K562 (cell line): ENCODE measurements at regions not wholly inside any gene's neighbourhood (a gene's known extent, or its start where the extent isn't known, plus 50 kb on each side); places are given as distances from the start of the nearest gene placed in this dataset.

Source experiments
- ATAC-seq: fragments of 200-7000 bp; cut with Tn5 transposase; 3 replicates; pipeline ENCODE4 v1.9.1; 2020; ENCODE audit warnings: moderate library complexity
- BruUV-seq: library from RNA; stranded (reverse); fragments of 400-500 nt; replicated peaks from 2 replicates; lab custom pipeline; 2021; lab: Mats Ljungman, UMichigan
- CTCF ChIA-PET: fragments of 300-600 bp; formaldehyde crosslinking; extraction: SDS; loops from one replicate; lab custom pipeline; 2021; ENCODE audit warnings: low intra/inter-chr PET ratio; lab: Yijun Ruan, JAX
- POLR2A ChIA-PET: fragments of 300-600, 350-650 bp; sonication (Branson Sonifier 250); formaldehyde crosslinking; extraction: SDS; loops from one replicate; lab custom pipeline; 2021; ENCODE audit warnings: antibody characterized with exemption, inconsistent platforms; lab: Yijun Ruan, JAX
- DNase-seq, 4 experiments: peaks; one replicate each; pipeline versions ENCODE4 v3.0.0 to v3.0.0-alpha.2; 2011 to 2018; ENCODE audit warnings: low spot score in 3 of 4, mixed read lengths in 3 of 4; ENCODE audit errors: extremely low read depth in 1 of 4
- FAIRE-seq: peaks from 2 replicates; lab custom pipeline; 2011; peaks lifted over from hg19 to GRCh38; lab: Jason Lieb, UNC
- H2AFZ ChIP-seq: 2 replicates; pipeline ENCODE4 v1.6.0; 2011; ENCODE audit warnings: low read depth, low read length, control low read depth, inconsistent platforms
- H3K27ac ChIP-seq: fragments of 200-600 bp; 3 replicates; pipeline ENCODE4 v1.8.0; 2011; ENCODE audit warnings: low read depth, mild to moderate bottlenecking, control low read depth, inconsistent platforms, low read length, moderate library complexity, mixed read lengths; ENCODE audit errors: extremely low read depth
- H3K27me3 ChIP-seq, 2 experiments: fragments of 300-600 bp in 1 of 2; 2 replicates in 1 of 2; 3 replicates in 1 of 2; pipeline versions ENCODE4 v1.6.0 to v1.8.0; 2011; ENCODE audit warnings: inconsistent platforms in 2 of 2, low read length in 2 of 2, mild to moderate bottlenecking in 1 of 2, mixed read lengths in 1 of 2, moderate library complexity in 1 of 2; ENCODE audit not compliant: control insufficient read depth in 2 of 2, insufficient read depth in 2 of 2
- H3K36me3 ChIP-seq: fragments of 300-600 bp; 3 replicates; pipeline ENCODE4 v1.8.0; 2011; ENCODE audit warnings: mild to moderate bottlenecking, low read length, inconsistent platforms; ENCODE audit not compliant: control insufficient read depth, insufficient read depth
- H3K4me1 ChIP-seq, 2 experiments: fragments of 200-600 bp in 1 of 2; replicated peaks in 1 of 2; 2 replicates in 1 of 2; 3 replicates in 1 of 2; pipeline versions ENCODE4 v1.5.1 to v1.8.0; 2011; ENCODE audit warnings: inconsistent platforms in 2 of 2, low read length in 2 of 2, mild to moderate bottlenecking in 1 of 2, mixed read lengths in 1 of 2, moderate library complexity in 1 of 2; ENCODE audit not compliant: control insufficient read depth in 2 of 2, insufficient read depth in 2 of 2
- H3K4me2 ChIP-seq: 2 replicates; pipeline ENCODE4 v1.6.1; 2011; ENCODE audit warnings: low read length, control low read depth, inconsistent platforms, mixed read lengths; ENCODE audit not compliant: insufficient read depth
- H3K4me3 ChIP-seq: fragments of 200-600 bp; sonication (generic), shearing (Covaris generic); 2 replicates; pipeline ENCODE4 v1.5.1; 2016; ENCODE audit warnings: control low read depth, inconsistent platforms
- H3K79me2 ChIP-seq: fragments of 200-600 bp; 3 replicates; pipeline ENCODE4 v1.8.0; 2011; ENCODE audit warnings: low read length, inconsistent platforms; ENCODE audit not compliant: control insufficient read depth, insufficient read depth
- H3K9ac ChIP-seq, 2 experiments: 2 replicates each; pipeline versions ENCODE4 v1.6.0 to v1.6.1; 2011; ENCODE audit warnings: low read depth in 2 of 2, low read length in 2 of 2, control low read depth in 1 of 2, inconsistent platforms in 1 of 2, mild to moderate bottlenecking in 1 of 2, mixed read lengths in 1 of 2; ENCODE audit not compliant: insufficient read depth in 1 of 2
- H3K9me1 ChIP-seq: one replicate; pipeline ENCODE4 v1.6.0; 2011; ENCODE audit warnings: inconsistent platforms, mild to moderate bottlenecking, low read length, moderate library complexity; ENCODE audit not compliant: control insufficient read depth, insufficient read depth
- H3K9me3 ChIP-seq: replicated peaks from 2 replicates; pipeline ENCODE4 v1.5.1; 2011; ENCODE audit warnings: low read depth, low read length, inconsistent platforms; ENCODE audit not compliant: control insufficient read depth, insufficient read depth
- H4K20me1 ChIP-seq: replicated peaks from 2 replicates; pipeline ENCODE4 v1.6.1; 2011; ENCODE audit warnings: low read length, inconsistent platforms, mixed read lengths; ENCODE audit not compliant: control insufficient read depth, insufficient read depth
- DDX20 ChIP-seq: fragments of 450-650 bp; IDR thresholded peaks from 2 replicates; pipeline ENCODE4 v1.6.1; 2016; ENCODE audit warnings: missing genetic modification characterization, low read depth, mild to moderate bottlenecking, missing compliant biosample characterization, moderate library complexity
- HNRNPLL ChIP-seq: fragments of 200-400 bp; formaldehyde crosslinking; IDR thresholded peaks from 2 replicates; pipeline ENCODE4 v1.6.1; 2017; ENCODE audit warnings: low read length, low read depth, mild to moderate bottlenecking; ENCODE audit not compliant: poor library complexity, severe bottlenecking
- MED1 ChIP-seq: sonication (generic); formaldehyde crosslinking; IDR thresholded peaks from 2 replicates; pipeline ENCODE4 v1.8.1; 2023; ENCODE audit warnings: missing genetic modification reagents, borderline replicate concordance
- PHF20 ChIP-seq: fragments of 450-650 bp; IDR thresholded peaks from 2 replicates; pipeline ENCODE4 v1.6.1; 2018; ENCODE audit not compliant: partially characterized antibody
- PRPF4 ChIP-seq: fragments of 200-400 bp; formaldehyde crosslinking; IDR thresholded peaks from one replicate; pipeline ENCODE4 v1.6.1; 2017; ENCODE audit warnings: low read length, low read depth, mild to moderate bottlenecking; ENCODE audit not compliant: insufficient read depth, poor library complexity, severe bottlenecking
- RB1 ChIP-seq: fragments of 450-650 bp; IDR thresholded peaks from 2 replicates; pipeline ENCODE4 v1.6.1; 2017; ENCODE audit warnings: low read depth, mild to moderate bottlenecking
- RBM25 ChIP-seq: fragments of 200-400 bp; formaldehyde crosslinking; IDR thresholded peaks from 2 replicates; pipeline ENCODE4 v1.6.1; 2018; ENCODE audit warnings: low read length, low read depth, moderate library complexity; ENCODE audit not compliant: severe bottlenecking
- RNF219 ChIP-seq: fragments of 250-450 bp; sonication (Bioruptor Pico); IDR thresholded peaks from 2 replicates; pipeline ENCODE4 v1.5.0; 2022; ENCODE audit warnings: mild to moderate bottlenecking
- USF2 ChIP-seq: sonication (generic); formaldehyde crosslinking; IDR thresholded peaks from 2 replicates; pipeline ENCODE4 v1.5.0; 2020; ENCODE audit warnings: missing genetic modification reagents
- ZEB2 ChIP-seq: fragments of 450-650 bp; IDR thresholded peaks from 2 replicates; pipeline ENCODE4 v1.6.1; 2016
- ZNF140 ChIP-seq: fragments of 250-450 bp; sonication (Bioruptor Pico); IDR thresholded peaks from 2 replicates; pipeline ENCODE4 v1.8.0; 2021; ENCODE audit warnings: moderate library complexity, mild to moderate bottlenecking, inconsistent platforms
- ZNF224 ChIP-seq: sonication (generic); formaldehyde crosslinking; IDR thresholded peaks from 2 replicates; pipeline ENCODE4 v1.8.0; 2022; ENCODE audit warnings: mild to moderate bottlenecking, missing genetic modification reagents
- ZNF274 ChIP-seq: IDR thresholded peaks from 2 replicates; pipeline ENCODE4 v1.6.1; 2011; ENCODE audit warnings: low read depth, mild to moderate bottlenecking, low read length, moderate library complexity, borderline replicate concordance
- ZSCAN32 ChIP-seq: fragments of 450-650 bp; formaldehyde crosslinking; IDR thresholded peaks from 2 replicates; pipeline ENCODE4 v1.4.0; 2020; ENCODE audit warnings: mild to moderate bottlenecking, moderate library complexity
- WGBS: fragments of 100-300 bp; shearing (Covaris generic); methylation state at CpG from one replicate; pipeline ENCODE4 v1.1.6; 2016; ENCODE audit warnings: low coverage, mixed read lengths; ENCODE audit not compliant: insufficient coverage; ENCODE audit errors: missing lambda C conversion rate; 5-methylcytosine and 5-hydroxymethylcytosine counted together
- in situ Hi-C: fragments of 300-500 bp; cut with MboI; formaldehyde crosslinking; loops from 4 replicates; pipeline ENCODE4 v1.15.0; 2018; ENCODE audit warnings: inconsistent platforms, mixed read lengths
- intact Hi-C: fragments of 100-400 bp; cut with micrococcal nuclease; formaldehyde crosslinking; loops from 2 replicates; pipeline ENCODE4 v1.14.2; 2022

GRCh38 chr17:53934931-53935330, 112.2 kb downstream of the KIF2B start:
- no peaks in the 10 kb centered on the region for H3K36me3 ChIP-seq
- POLR2A ChIA-PET, result no interaction called here
- H3K9me1 ChIP-seq, result no peaks in the 10 kb centered on the region
- H3K79me2 ChIP-seq, result no peaks in the 10 kb centered on the region
- in situ Hi-C loops, result no loop called here
- no peak overlapping the region for H3K27ac ChIP-seq
- ATAC-seq (no peak), FAIRE-seq (no peak), DNase-seq (no peak)
- 7% methylated on average over 2 of the region's 2 CpGs for WGBS
- H4K20me1 ChIP-seq, result no peaks in the 10 kb centered on the region
- no peaks in the 10 kb centered on the region for H3K27me3 ChIP-seq
- no TSS peak for BruUV-seq
- H3K9me3 ChIP-seq, result no peaks in the 10 kb centered on the region
- H3K4me1 ChIP-seq, result no peaks in the 10 kb centered on the region
- H3K9ac ChIP-seq, result no peak overlapping the region
- no peak overlapping the region for H2AFZ ChIP-seq
- no peak for TF ChIP-seq USF2
- TF ChIP-seq, all 486 proteins: peak for 0
- Histone ChIP-seq H3K4me3 (no peak overlapping the region), H3K4me2 (no peak overlapping the region)
- CTCF ChIA-PET, result no interaction called here
- intact Hi-C loops, result no loop called here

- no TSS peak for BruUV-seq
- Histone ChIP-seq H3K9ac (no peak overlapping the region), H3K9me3 (no peaks in the 10 kb centered on the region), H3K4me3 (no peak overlapping the region), H2AFZ (no peak overlapping the region), H3K9me1 (no peaks in the 10 kb centered on the region), H3K79me2 (no peaks in the 10 kb centered on the region), H3K4me2 (no peak overlapping the region), H4K20me1 (no peaks in the 10 kb centered on the region), H3K27me3 (no peaks in the 10 kb centered on the region), H3K36me3 (no peaks in the 10 kb centered on the region), H3K4me1 (no peaks in the 10 kb centered on the region), H3K27ac (no peak overlapping the region)
- intact Hi-C loops (no loop called here), in situ Hi-C loops (no loop called here)
- DNase-seq (no peak), ATAC-seq (no peak), FAIRE-seq (no peak)
- ChIA-PET CTCF (no interaction called here), POLR2A (interaction anchor here (0.7 kb wide), 1 partner anchor 111 kb away, joined by 4 read pairs; no protein-coding TSS in a partner anchor)
- no peak for TF ChIP-seq ZEB2
- TF ChIP-seq ZNF140 (CRISPR knock-in tag), result no peak
- no peak for TF ChIP-seq RB1
- no peak for TF ChIP-seq PRPF4
- no peak for TF ChIP-seq MED1 (CRISPR knock-in tag)
- TF ChIP-seq ZNF274, result no peak
- no peak for TF ChIP-seq DDX20 (tag)
- TF ChIP-seq ZSCAN32 (CRISPR knock-in tag), result no peak
- no peak for TF ChIP-seq RBM25
- TF ChIP-seq PHF20, result no peak
- TF ChIP-seq HNRNPLL, result no peak
- TF ChIP-seq RNF219, result no peak
- no peak for TF ChIP-seq ZNF224
Observed at GRCh38 chr17:53941231-53941630, 118.5 kb downstream of the KIF2B start.
